ENCODE measurements at regions not wholly inside any gene's neighbourhood (a gene's known extent, or its start where the extent isn't known, plus 50 kb on each side); places are given as distances from the start of the nearest gene placed in this dataset.
A peak's percentile ranks its signal among the peaks of the same experiment; 100 is the strongest.

GRCh38 chr14:25132732-25133422 is 82.9 kb upstream of the STXBP6 start:
- TF ChIP-seq, protein P1, sequence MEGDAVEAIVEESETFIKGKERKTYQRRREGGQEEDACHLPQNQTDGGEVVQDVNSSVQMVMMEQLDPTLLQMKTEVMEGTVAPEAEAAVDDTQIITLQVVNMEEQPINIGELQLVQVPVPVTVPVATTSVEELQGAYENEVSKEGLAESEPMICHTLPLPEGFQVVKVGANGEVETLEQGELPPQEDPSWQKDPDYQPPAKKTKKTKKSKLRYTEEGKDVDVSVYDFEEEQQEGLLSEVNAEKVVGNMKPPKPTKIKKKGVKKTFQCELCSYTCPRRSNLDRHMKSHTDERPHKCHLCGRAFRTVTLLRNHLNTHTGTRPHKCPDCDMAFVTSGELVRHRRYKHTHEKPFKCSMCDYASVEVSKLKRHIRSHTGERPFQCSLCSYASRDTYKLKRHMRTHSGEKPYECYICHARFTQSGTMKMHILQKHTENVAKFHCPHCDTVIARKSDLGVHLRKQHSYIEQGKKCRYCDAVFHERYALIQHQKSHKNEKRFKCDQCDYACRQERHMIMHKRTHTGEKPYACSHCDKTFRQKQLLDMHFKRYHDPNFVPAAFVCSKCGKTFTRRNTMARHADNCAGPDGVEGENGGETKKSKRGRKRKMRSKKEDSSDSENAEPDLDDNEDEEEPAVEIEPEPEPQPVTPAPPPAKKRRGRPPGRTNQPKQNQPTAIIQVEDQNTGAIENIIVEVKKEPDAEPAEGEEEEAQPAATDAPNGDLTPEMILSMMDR (IDR thresholded peaks at IDR 0.05): peak; percentile 77
- no peaks in the 10 kb centered on the region for H3K4me1 ChIP-seq (ENCODE audit: control insufficient read depth in 1 of 2, low read depth in 2 of 2)
- no peak overlapping the region for H3K4me3 ChIP-seq
- peak; percentile 63 for ATAC-seq (ENCODE audit: insufficient number of reproducible peaks, low FRiP score, low read depth)
- DNase-seq (ENCODE audit: low spot score): no peak
- no peaks in the 10 kb centered on the region for H3K27me3 ChIP-seq (replicated peaks; ENCODE audit: insufficient read depth)
- no peaks in the 10 kb centered on the region for H3K9me3 ChIP-seq
- H3K27ac ChIP-seq: no peak overlapping the region
- no peaks in the 10 kb centered on the region for H3K36me3 ChIP-seq

GRCh38 chr14:25132094-25132493 is 82.1 kb upstream of the STXBP6 start:
- Histone ChIP-seq H3K4me1 (ENCODE audit: control insufficient read depth in 1 of 2, low read depth in 2 of 2) (no peaks in the 10 kb centered on the region), H3K27ac (no peak overlapping the region), H3K36me3 (no peaks in the 10 kb centered on the region), H3K9me3 (no peaks in the 10 kb centered on the region), H3K4me3 (no peak overlapping the region), H3K27me3 (replicated peaks; ENCODE audit: insufficient read depth) (no peaks in the 10 kb centered on the region)
- DNase-seq (ENCODE audit: low spot score) (no peak), ATAC-seq (ENCODE audit: insufficient number of reproducible peaks, low FRiP score, low read depth) (no peak)
- TF ChIP-seq, protein P1 (IDR thresholded peaks at IDR 0.05): no peak

DNA sequence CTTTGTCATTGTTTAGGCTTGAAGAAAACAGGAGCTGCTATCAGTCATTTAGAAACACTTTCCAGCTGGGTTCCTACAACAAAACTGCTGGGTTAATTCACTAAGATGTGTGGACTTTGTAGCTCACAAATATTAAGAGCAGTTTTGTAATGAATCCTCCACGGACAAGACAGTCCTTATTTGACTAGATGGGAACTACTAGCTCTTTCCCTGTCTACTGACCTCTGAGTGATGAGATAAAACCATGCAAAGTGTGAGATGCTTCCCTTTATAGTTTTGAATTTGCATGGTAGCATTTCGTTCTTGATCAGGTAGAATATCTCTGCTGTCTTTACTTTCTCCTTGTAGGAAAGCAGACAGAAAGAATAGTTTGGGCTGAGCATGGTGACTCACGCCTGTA is 72.9 kb upstream of the STXBP6 start:
- TF ChIP-seq, protein P1 (IDR thresholded peaks at IDR 0.05): no peak
- no peaks in the 10 kb centered on the region for H3K27me3 ChIP-seq (replicated peaks; ENCODE audit: insufficient read depth)
- H3K4me3 ChIP-seq: no peak overlapping the region
- no peak for DNase-seq (ENCODE audit: low spot score)
- no peak overlapping the region for H3K27ac ChIP-seq
- H3K4me1 ChIP-seq (ENCODE audit: control insufficient read depth in 1 of 2, low read depth in 2 of 2): no peaks in the 10 kb centered on the region
- no peaks in the 10 kb centered on the region for H3K36me3 ChIP-seq
- no peak for ATAC-seq (ENCODE audit: insufficient number of reproducible peaks, low FRiP score, low read depth)
- H3K9me3 ChIP-seq: no peaks in the 10 kb centered on the region

DNA sequence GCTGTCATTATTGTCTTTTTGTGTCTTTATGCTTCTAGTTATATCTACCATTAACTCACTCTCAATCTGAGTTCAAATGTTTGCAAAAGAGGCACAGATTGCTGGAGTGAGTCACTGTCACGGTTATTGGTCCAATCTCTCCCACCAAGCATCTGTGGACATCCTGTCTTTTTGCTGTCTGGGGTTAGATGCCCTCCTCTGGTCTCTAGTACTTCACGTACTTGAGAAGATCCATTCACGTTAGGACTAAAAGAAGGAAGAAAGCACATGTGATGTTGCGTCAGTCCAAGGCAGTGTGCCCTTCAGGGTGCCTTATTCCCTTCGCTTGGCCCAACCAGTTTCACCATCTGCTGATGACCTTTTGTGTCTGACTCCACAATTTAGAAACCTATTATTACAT is 72.3 kb upstream of the STXBP6 start:
- Histone ChIP-seq H3K36me3 (no peaks in the 10 kb centered on the region), H3K27ac (no peak overlapping the region), H3K4me1 (ENCODE audit: control insufficient read depth in 1 of 2, low read depth in 2 of 2) (no peaks in the 10 kb centered on the region), H3K9me3 (no peaks in the 10 kb centered on the region), H3K27me3 (replicated peaks; ENCODE audit: insufficient read depth) (no peaks in the 10 kb centered on the region), H3K4me3 (no peak overlapping the region)
- TF ChIP-seq, protein P1 (IDR thresholded peaks at IDR 0.05): no peak
- no peak for ATAC-seq (ENCODE audit: insufficient number of reproducible peaks, low FRiP score, low read depth)
- no peak for DNase-seq (ENCODE audit: low spot score)

GRCh38 chr14:25121337-25122129 is 71.6 kb upstream of the STXBP6 start:
- DNase-seq (ENCODE audit: low spot score) (no peak), ATAC-seq (ENCODE audit: insufficient number of reproducible peaks, low FRiP score, low read depth) (no peak)
- Histone ChIP-seq H3K9me3 (no peaks in the 10 kb centered on the region), H3K4me1 (ENCODE audit: control insufficient read depth in 1 of 2, low read depth in 2 of 2) (no peaks in the 10 kb centered on the region), H3K4me3 (no peak overlapping the region), H3K27ac (no peak overlapping the region), H3K36me3 (no peaks in the 10 kb centered on the region), H3K27me3 (replicated peaks; ENCODE audit: insufficient read depth) (no peaks in the 10 kb centered on the region)
- TF ChIP-seq, protein P1 (IDR thresholded peaks at IDR 0.05): no peak

Data from thoracic aorta (tissue), 2 donors.